ENCODE measurements at regions not wholly inside any gene's neighbourhood (a gene's known extent, or its start where the extent isn't known, plus 50 kb on each side); places are given as distances from the start of the nearest gene placed in this dataset.

- TF ChIP-seq CTCF (tag by site-specific recombination; IDR thresholded peaks at IDR 0.05) (no peak), ZNF510 (tag by site-specific recombination; IDR thresholded peaks at IDR 0.05; ENCODE audit: insufficient replicate concordance) (no peak), ZFP3 (tag by site-specific recombination; IDR thresholded peaks at IDR 0.05; ENCODE audit: low read depth) (no peak), ZBTB48 (tag by site-specific recombination; IDR thresholded peaks at IDR 0.05) (no peak), YY1 (tag by site-specific recombination; IDR thresholded peaks at IDR 0.05) (no peak), ZBTB49 (tag by site-specific recombination; IDR thresholded peaks at IDR 0.05; ENCODE audit: low read depth) (no peak)
Observed at GRCh38 chr4:81304871-81305270, 89.8 kb upstream of the PRKG2 start.

Measured in HEK293 (cell line).